DOHH2 (cell line): ENCODE measurements at regions not wholly inside any gene's neighbourhood (a gene's known extent, or its start where the extent isn't known, plus 50 kb on each side); places are given as distances from the start of the nearest gene placed in this dataset.
A peak's percentile ranks its signal among the peaks of the same experiment; 100 is the strongest.

Experiments
- H3F3A ChIP-seq: fragments of 200-600 bp; sonication (generic), shearing (Covaris generic); 2 replicates; pipeline ENCODE4 v1.6.0; 2016; ENCODE audit warnings: antibody characterized with exemption, mild to moderate bottlenecking; ENCODE audit not compliant: control insufficient read depth, insufficient read depth
- H3K27ac ChIP-seq: fragments of 200-600 bp; sonication (generic); 2 replicates; pipeline ENCODE4 v1.5.1; 2014; ENCODE audit warnings: low read depth, mild to moderate bottlenecking, low read length, moderate library complexity
- H3K27me3 ChIP-seq: fragments of 200-600 bp; sonication (generic); 2 replicates; pipeline ENCODE4 v1.6.1; 2014; ENCODE audit warnings: mild to moderate bottlenecking, low read length, mixed read lengths; ENCODE audit not compliant: control insufficient read depth
- H3K36me3 ChIP-seq: fragments of 200-600 bp; sonication (generic); 2 replicates; pipeline ENCODE4 v1.6.1; 2014; ENCODE audit warnings: mild to moderate bottlenecking, low read length, moderate library complexity, mixed read lengths; ENCODE audit not compliant: control insufficient read depth
- H3K4me1 ChIP-seq: fragments of 200-600 bp; sonication (generic); 2 replicates; pipeline ENCODE4 v1.6.1; 2014; ENCODE audit warnings: mild to moderate bottlenecking, low read length, mixed read lengths; ENCODE audit not compliant: control insufficient read depth
- H3K4me2 ChIP-seq: fragments of 200-600 bp; sonication (generic); 2 replicates; pipeline ENCODE4 v1.6.0; 2014; ENCODE audit warnings: mild to moderate bottlenecking, low read length, moderate library complexity
- H3K4me3 ChIP-seq: fragments of 200-600 bp; sonication (generic); 2 replicates; pipeline ENCODE4 v1.5.1; 2014; ENCODE audit warnings: mild to moderate bottlenecking, low read length, mixed read lengths
- H3K79me2 ChIP-seq: fragments of 200-600 bp; sonication (generic); 2 replicates; pipeline ENCODE4 v1.6.1; 2014; ENCODE audit warnings: mild to moderate bottlenecking, low read length, mixed read lengths; ENCODE audit not compliant: control insufficient read depth
- H3K9me2 ChIP-seq: fragments of 200-600 bp; sonication (generic); replicated peaks from 2 replicates; pipeline ENCODE4 v1.6.1; 2014; ENCODE audit warnings: mild to moderate bottlenecking, low read length, mixed read lengths; ENCODE audit not compliant: control insufficient read depth
- H3K9me3 ChIP-seq: fragments of 200-600 bp; sonication (generic); 2 replicates; pipeline ENCODE4 v1.6.1; 2014; ENCODE audit warnings: antibody characterized with exemption, low read length, mixed read lengths; ENCODE audit not compliant: control insufficient read depth, insufficient read depth
- H4K20me1 ChIP-seq: fragments of 200-600 bp; sonication (generic); 2 replicates; pipeline ENCODE4 v1.6.0; 2014; ENCODE audit warnings: low read depth, mild to moderate bottlenecking, antibody characterized with exemption, low read length, moderate library complexity; ENCODE audit not compliant: control insufficient read depth, insufficient read depth
- CTCF ChIP-seq: fragments of 200-600 bp; sonication (generic); IDR thresholded peaks from one replicate; pipeline ENCODE4 v1.5.1; 2014; ENCODE audit warnings: antibody characterized with exemption, mild to moderate bottlenecking, low read depth, low read length; ENCODE audit not compliant: poor library complexity, severe bottlenecking
- EZH2phosphoT487 ChIP-seq: fragments of 200-600 bp; sonication (generic); IDR thresholded peaks from 2 replicates; pipeline ENCODE4 v1.6.1; 2017; ENCODE audit warnings: borderline replicate concordance, mild to moderate bottlenecking, antibody characterized with exemption, low read length, moderate library complexity, mixed read lengths

GRCh38 chr14:38128640-38129039 lies 79.1 kb upstream of the SSTR1 start:
- no peaks in the 10 kb centered on the region for H3K9me2 ChIP-seq
- no peaks in the 10 kb centered on the region for H3K27me3 ChIP-seq
- H3K4me2 ChIP-seq = peak overlapping the region; percentile 80
- H3F3A ChIP-seq = peaks cover 36% of the 10 kb centered on the region
- H3K9me3 ChIP-seq = peaks cover 37% of the 10 kb centered on the region
- peak overlapping the region; percentile 62 for H3K4me3 ChIP-seq
- H3K79me2 ChIP-seq = no peaks in the 10 kb centered on the region
- TF ChIP-seq CTCF (no peak), EZH2phosphoT487 (no peak)
- H3K27ac ChIP-seq = peak overlapping the region; percentile 92
- peaks cover 69% of the 10 kb centered on the region for H3K36me3 ChIP-seq
- no peaks in the 10 kb centered on the region for H4K20me1 ChIP-seq
- H3K4me1 ChIP-seq = peaks cover 77% of the 10 kb centered on the region

- Histone ChIP-seq H3K9me3 (peaks cover 37% of the 10 kb centered on the region), H3K4me2 (peak overlapping the region; percentile 80), H3K9me2 (no peaks in the 10 kb centered on the region), H3F3A (peaks cover 36% of the 10 kb centered on the region), H3K4me1 (peaks cover 71% of the 10 kb centered on the region), H3K27me3 (no peaks in the 10 kb centered on the region), H4K20me1 (no peaks in the 10 kb centered on the region), H3K4me3 (peak overlapping the region; percentile 62), H3K36me3 (peaks cover 63% of the 10 kb centered on the region), H3K27ac (peak overlapping the region; percentile 92), H3K79me2 (no peaks in the 10 kb centered on the region)
- TF ChIP-seq EZH2phosphoT487 = no peak
- TF ChIP-seq CTCF = no peak
These were observed 78.5 kb upstream of the SSTR1 start for GRCh38 chr14:38129192-38129591.

- Histone ChIP-seq H3F3A (peaks cover 35% of the 10 kb centered on the region), H3K27ac (peak overlapping the region; percentile 92), H3K27me3 (no peaks in the 10 kb centered on the region), H3K4me2 (peak overlapping the region; percentile 80), H3K4me3 (peak overlapping the region; percentile 62; the same call in 1 of the 2 replicates), H3K9me2 (no peaks in the 10 kb centered on the region), H4K20me1 (no peaks in the 10 kb centered on the region), H3K9me3 (peaks cover 35% of the 10 kb centered on the region), H3K36me3 (peaks cover 58% of the 10 kb centered on the region), H3K4me1 (peaks cover 69% of the 10 kb centered on the region), H3K79me2 (no peaks in the 10 kb centered on the region)
- no peak for TF ChIP-seq CTCF
- no peak for TF ChIP-seq EZH2phosphoT487
These were observed 78.0 kb upstream of the SSTR1 start for GRCh38 chr14:38129705-38130104.
